ENCODE measurements at regions not wholly inside any gene's neighbourhood (a gene's known extent, or its start where the extent isn't known, plus 50 kb on each side); places are given as distances from the start of the nearest gene placed in this dataset.

- no peak for DNase-seq (ENCODE audit: extremely low spot score)
- CTCF ChIA-PET: no interaction called here
- TF ChIP-seq, protein P1, sequence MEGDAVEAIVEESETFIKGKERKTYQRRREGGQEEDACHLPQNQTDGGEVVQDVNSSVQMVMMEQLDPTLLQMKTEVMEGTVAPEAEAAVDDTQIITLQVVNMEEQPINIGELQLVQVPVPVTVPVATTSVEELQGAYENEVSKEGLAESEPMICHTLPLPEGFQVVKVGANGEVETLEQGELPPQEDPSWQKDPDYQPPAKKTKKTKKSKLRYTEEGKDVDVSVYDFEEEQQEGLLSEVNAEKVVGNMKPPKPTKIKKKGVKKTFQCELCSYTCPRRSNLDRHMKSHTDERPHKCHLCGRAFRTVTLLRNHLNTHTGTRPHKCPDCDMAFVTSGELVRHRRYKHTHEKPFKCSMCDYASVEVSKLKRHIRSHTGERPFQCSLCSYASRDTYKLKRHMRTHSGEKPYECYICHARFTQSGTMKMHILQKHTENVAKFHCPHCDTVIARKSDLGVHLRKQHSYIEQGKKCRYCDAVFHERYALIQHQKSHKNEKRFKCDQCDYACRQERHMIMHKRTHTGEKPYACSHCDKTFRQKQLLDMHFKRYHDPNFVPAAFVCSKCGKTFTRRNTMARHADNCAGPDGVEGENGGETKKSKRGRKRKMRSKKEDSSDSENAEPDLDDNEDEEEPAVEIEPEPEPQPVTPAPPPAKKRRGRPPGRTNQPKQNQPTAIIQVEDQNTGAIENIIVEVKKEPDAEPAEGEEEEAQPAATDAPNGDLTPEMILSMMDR (IDR thresholded peaks at IDR 0.05; ENCODE audit: control extremely low read depth, extremely low read depth, low read depth, missing control alignments): no peak
- POLR2A ChIA-PET: no interaction called here
These were observed 239.1 kb upstream of the RBFOX1 start for GRCh38 chr16:7093511-7093910.

DNA sequence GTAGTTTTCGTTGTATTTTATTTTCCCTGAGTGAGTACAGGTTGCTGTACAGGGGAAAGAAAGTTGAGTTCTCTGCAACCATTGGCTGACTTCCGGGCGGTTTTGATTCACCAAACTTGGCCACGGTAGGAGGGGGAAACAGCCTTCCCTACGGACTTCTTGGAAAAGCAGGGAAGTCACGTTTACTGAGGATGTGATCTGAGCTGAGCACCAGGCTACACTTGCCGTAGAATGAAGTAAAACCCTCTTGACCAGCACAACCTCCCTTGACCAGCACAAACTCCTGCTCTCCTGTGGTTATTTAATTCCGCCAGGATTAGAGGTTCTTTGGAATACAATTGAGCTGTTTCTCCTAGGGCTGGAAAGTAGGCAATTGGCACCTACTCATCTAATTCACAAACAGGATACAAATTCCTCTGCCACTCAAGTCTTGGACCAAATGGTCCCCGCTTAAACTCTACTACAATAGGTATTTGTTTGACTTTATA, 242.0 kb upstream of the RBFOX1 start:
- ChIA-PET POLR2A (no interaction called here), CTCF (no interaction called here)
- DNase-seq (ENCODE audit: extremely low spot score): no peak
- TF ChIP-seq, protein P1 (IDR thresholded peaks at IDR 0.05; ENCODE audit: control extremely low read depth, extremely low read depth, low read depth, missing control alignments): no peak

DNA sequence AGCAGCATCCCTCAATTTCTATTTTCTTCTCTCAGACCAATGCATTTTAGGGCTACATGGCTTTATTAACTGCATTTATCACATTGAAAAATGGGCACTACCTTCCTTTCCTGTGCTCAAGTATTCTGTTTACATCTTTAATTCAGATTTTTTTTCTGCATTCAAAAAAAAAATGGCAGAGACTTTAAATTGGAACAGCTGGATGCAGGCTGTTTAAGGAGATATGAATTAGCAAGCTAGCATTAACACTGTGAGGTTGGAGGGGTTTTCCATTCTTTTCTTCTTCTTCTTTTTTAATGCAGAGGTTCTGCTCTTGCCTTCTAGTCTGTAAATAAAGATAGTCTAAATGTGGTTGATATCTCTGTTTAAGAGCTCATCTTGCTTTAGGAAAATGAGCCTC, 242.9 kb upstream of the RBFOX1 start:
- POLR2A ChIA-PET: no interaction called here
- DNase-seq (ENCODE audit: extremely low spot score): no peak

GRCh38 chr16:7088711-7089110, 243.9 kb upstream of the RBFOX1 start:
- ChIA-PET CTCF (no interaction called here), POLR2A (no interaction called here)
- DNase-seq (ENCODE audit: extremely low spot score): no peak
- TF ChIP-seq, protein P1 (IDR thresholded peaks at IDR 0.05; ENCODE audit: control extremely low read depth, extremely low read depth, low read depth, missing control alignments): no peak

More for the DNA sequence above, 242.9 kb upstream of the RBFOX1 start:
- TF ChIP-seq, protein P1 (IDR thresholded peaks at IDR 0.05; ENCODE audit: control extremely low read depth, extremely low read depth, low read depth, missing control alignments): no peak
- CTCF ChIA-PET: interaction anchor here (1.3 kb wide), 1 partner anchor 9 kb away, joined by 3 read pairs; no protein-coding TSS in a partner anchor

GRCh38 chr16:7086822-7087616, 245.6 kb upstream of the RBFOX1 start:
- no peak for DNase-seq (ENCODE audit: extremely low spot score)
- TF ChIP-seq, protein P1 (IDR thresholded peaks at IDR 0.05; ENCODE audit: control extremely low read depth, extremely low read depth, low read depth, missing control alignments): no peak
- CTCF ChIA-PET: no interaction called here
- POLR2A ChIA-PET: no interaction called here

DNA sequence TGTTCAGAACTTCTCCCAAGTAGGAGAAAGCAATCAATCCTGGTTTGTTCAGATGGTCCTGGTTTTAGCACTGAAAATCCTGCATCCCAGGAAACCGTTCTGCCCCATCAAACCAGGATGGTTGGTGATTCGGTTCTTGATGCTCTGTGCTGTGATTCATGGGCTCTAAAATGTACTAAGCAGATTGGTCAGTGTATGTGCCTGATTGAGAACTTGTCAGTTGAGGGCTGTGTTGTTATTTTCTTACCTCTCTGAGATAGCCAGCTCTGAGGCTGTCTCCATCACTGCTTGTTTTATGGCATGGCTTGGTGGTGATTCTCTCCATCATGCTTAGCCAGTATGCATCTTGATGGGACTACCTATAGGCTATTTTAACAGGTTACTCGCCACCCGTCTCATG, 246.9 kb upstream of the RBFOX1 start:
- TF ChIP-seq, protein P1 (IDR thresholded peaks at IDR 0.05; ENCODE audit: control extremely low read depth, extremely low read depth, low read depth, missing control alignments): no peak
- DNase-seq (ENCODE audit: extremely low spot score): no peak
- POLR2A ChIA-PET: no interaction called here
- CTCF ChIA-PET: no interaction called here
